Stomach (tissue), 4 donors: ENCODE measurements at regions not wholly inside any gene's neighbourhood (a gene's known extent, or its start where the extent isn't known, plus 50 kb on each side); places are given as distances from the start of the nearest gene placed in this dataset.

Source experiments
- CTCF ChIP-seq, 7 experiments: fragments of 450-650 bp in 4 of 7; fragments of 200-600 bp in 3 of 7; sonication (generic) in 3 of 7; IDR thresholded peaks; one replicate each; pipeline ENCODE4 v1.5.1; 2016 to 2019; ENCODE audit warnings: antibody characterized with exemption in 7 of 7, control low read depth in 2 of 7, mild to moderate bottlenecking in 1 of 7
- EP300 ChIP-seq: sonication (generic); formaldehyde crosslinking; IDR thresholded peaks from one replicate; pipeline ENCODE4 v1.6.1; 2017; ENCODE audit warnings: antibody characterized with exemption
- POLR2A ChIP-seq, 4 donors: fragments of 450-650 bp; IDR thresholded peaks; one replicate each; pipeline ENCODE4 v1.6.1; 2016; ENCODE audit warnings: antibody characterized with exemption in 4 of 4, control low read depth in 2 of 4, mild to moderate bottlenecking in 1 of 4, moderate library complexity in 1 of 4

DNA sequence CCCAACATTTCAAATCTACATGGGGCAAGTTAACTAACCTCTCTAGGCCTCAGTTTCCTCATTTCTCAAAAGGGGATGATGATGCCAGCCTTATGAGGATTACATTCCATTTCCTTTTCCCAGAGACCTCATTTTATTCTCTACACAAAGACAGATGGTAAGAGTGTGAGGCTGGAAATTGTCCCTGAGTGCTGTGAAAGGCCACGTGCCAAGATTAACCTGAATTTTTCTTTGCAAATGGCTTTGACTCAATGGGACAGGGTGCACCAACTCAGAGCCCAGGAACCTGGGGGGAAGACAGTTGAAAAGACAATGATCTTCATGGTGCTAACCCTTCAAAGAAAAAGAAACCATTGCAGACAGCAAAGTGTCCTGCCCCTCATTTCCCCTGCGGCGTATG is 332.8 kb downstream of the TMEM114 start:
- TF ChIP-seq CTCF (IDR thresholded peaks at IDR 0.05) (no peak), EP300 (no peak), POLR2A (IDR thresholded peaks at IDR 0.05) (no peak)
